GM12864 (cell line): ENCODE measurements at regions not wholly inside any gene's neighbourhood (a gene's known extent, or its start where the extent isn't known, plus 50 kb on each side); places are given as distances from the start of the nearest gene placed in this dataset.

Experiments used
- DNase-seq: peaks from one replicate; pipeline ENCODE4 v3.0.0-alpha.2; 2011; ENCODE audit warnings: low read depth
- H3K4me3 ChIP-seq: 2 replicates; pipeline ENCODE4 v1.5.1; 2011; ENCODE audit warnings: mild to moderate bottlenecking, low read depth, low read length, control low read depth
- TF ChIP-seq, protein P1 (sequence below): IDR thresholded peaks from 2 replicates; pipeline ENCODE4 v1.5.1; 2011; ENCODE audit warnings: low read depth, mild to moderate bottlenecking, moderate library complexity, low read length, control low read depth, inconsistent platforms; ENCODE audit errors: missing control alignments

DNA sequence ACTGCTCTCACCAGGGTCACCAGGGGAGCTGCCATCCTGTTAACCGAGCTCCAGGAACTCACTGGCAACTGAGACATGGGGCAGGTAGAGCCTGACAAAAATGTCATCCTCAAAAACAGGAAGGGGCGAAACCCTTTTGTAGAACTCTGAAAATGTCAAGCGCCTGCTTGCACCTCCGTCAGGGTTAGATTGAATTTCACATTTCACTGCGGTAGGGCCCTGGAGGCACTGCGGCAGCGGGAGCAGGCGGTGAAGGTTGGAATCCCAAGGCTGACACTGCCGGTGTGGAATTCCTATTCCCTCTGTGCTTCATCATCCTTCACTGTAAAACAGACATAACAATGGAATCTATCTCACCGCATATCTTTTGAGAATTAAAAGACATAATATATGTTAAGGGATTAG is 142.8 kb upstream of the TMCC3 start:
- no peak for DNase-seq
- TF ChIP-seq, protein P1, sequence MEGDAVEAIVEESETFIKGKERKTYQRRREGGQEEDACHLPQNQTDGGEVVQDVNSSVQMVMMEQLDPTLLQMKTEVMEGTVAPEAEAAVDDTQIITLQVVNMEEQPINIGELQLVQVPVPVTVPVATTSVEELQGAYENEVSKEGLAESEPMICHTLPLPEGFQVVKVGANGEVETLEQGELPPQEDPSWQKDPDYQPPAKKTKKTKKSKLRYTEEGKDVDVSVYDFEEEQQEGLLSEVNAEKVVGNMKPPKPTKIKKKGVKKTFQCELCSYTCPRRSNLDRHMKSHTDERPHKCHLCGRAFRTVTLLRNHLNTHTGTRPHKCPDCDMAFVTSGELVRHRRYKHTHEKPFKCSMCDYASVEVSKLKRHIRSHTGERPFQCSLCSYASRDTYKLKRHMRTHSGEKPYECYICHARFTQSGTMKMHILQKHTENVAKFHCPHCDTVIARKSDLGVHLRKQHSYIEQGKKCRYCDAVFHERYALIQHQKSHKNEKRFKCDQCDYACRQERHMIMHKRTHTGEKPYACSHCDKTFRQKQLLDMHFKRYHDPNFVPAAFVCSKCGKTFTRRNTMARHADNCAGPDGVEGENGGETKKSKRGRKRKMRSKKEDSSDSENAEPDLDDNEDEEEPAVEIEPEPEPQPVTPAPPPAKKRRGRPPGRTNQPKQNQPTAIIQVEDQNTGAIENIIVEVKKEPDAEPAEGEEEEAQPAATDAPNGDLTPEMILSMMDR: no peak
- no peak overlapping the region for H3K4me3 ChIP-seq

DNA sequence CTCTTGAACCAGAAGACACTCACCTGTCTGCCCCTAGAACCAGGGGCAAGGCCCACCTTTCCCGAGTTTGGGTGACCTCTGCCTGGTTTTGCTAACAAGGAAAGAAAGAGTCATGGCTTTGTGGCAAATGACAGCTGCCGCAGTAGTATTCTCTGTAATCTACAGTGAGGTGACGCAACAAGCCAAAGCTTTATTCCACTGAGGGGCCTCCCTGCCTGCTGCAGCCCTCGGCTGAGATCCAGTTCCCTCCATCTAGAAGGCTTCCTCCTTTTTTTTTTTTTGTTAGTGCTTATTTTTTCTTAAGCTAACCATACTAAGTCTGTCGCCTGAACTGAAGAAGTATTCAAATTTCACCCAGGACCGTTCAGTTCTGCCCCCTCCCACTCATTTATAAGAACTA is 142.3 kb upstream of the TMCC3 start:
- H3K4me3 ChIP-seq: no peak overlapping the region
- DNase-seq: no peak
- TF ChIP-seq, protein P1: no peak

DNA sequence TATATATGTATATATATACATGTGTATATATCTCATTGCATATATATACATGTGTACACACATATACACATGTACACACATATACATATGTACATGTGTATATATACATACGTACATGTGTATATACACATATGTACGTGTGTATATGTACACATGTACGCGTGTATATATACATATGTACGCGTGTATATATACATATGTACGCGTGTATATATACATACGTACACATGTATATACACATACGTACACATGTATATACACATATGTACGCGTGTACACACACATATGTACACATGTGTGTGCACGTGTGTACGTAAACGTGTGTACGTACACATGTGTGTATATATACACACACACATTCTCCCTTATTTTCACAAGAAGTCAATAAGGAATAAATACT is 141.6 kb upstream of the TMCC3 start:
- no peak for DNase-seq
- no peak overlapping the region for H3K4me3 ChIP-seq
- TF ChIP-seq, protein P1: no peak

DNA sequence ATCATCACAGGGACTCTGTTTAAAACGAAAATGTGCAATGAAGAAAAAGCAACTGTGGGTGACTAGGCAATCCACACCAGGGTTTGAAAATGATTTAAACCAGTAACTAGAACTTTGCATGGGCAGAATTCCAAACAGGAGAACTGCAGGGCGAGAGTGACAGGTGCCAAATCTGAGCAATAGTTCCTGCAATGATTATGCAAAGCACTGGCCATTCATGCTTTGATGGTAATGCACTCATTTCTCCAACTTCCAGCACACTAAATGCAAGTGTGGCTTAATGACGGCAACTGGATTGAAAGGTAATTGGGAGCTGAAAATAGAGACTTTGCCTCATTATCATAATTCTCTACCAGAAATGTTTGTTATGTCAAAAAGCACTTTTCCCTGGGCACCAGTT is 140.5 kb upstream of the TMCC3 start:
- TF ChIP-seq, protein P1: no peak
- H3K4me3 ChIP-seq: no peak overlapping the region
- DNase-seq: no peak

DNA sequence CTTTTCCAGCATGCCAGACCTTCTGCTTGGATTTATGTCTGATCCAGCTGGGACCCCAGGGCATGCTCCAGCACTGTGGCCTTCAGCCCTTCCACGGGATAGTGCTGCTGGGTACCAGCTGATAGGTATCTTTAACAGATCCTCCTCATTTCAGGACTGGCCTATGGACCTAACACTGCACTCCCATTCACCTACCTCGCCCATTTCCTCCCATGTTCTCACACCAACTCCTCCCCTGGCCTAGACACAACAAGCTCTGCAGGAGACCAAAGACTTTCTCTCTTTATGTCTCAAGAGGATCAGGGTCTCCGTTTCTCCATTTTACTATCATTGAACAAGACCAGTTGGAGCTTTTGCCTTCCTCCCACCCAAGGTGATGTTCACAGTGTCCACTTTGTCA is 140.0 kb upstream of the TMCC3 start:
- H3K4me3 ChIP-seq: no peak overlapping the region
- TF ChIP-seq, protein P1: no peak
- no peak for DNase-seq

DNA sequence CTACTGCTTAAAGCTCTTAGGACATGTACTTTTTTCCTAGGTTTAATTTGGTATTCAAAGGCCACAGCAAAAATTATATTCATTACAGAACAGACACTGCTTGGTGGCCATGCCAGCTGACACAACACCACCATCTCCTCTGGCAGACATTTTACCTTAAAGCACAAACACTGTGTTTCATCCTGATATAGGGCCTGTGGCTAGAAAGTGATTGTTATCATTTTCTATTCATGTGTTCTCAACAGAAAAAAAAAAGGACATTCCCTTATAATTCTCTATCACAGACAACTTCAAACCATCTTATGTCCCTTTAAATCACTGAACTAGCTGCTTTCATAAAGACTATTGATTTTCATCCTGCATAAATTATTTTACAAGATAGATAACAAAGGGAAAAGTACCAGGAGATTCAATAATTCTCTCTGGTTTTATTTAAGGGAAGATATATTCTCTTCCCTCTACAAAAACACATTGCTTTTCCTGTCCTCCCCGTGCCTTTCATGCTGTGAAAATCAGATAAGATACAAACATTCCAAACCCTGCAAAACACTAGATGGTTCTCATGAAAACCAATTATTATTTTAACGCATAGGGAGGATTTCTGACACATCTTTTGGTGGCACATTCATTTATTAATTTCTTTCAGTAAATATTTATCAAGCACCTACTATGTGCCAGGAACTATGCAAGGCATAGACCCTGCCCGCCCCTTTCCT is 139.3 kb upstream of the TMCC3 start:
- no peak for DNase-seq
- TF ChIP-seq, protein P1: no peak
- no peak overlapping the region for H3K4me3 ChIP-seq

DNA sequence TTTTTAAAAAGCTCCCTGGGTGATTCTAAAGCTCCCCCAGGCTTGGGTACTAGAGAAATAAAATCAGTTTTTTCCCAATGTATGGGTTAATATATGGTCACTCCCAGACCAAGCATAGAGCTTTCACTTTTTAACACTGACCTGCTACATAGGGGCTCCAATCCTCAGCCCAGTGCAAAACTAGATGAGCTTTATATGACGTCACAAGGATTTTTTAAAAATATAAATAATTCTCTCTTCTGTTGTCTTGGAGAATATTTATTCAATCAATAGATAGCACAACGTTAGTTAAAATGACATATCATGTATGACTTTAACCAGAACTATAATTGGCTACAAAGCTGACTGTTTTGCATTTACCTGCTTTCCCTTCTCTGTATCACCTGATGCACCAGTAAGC is 137.9 kb upstream of the TMCC3 start:
- DNase-seq: no peak
- TF ChIP-seq, protein P1: no peak
- H3K4me3 ChIP-seq: no peak overlapping the region
